Activated naive CD4-positive, alpha-beta T cell treated with anti-CD3 and anti-CD28 coated beads, Interleukin-2, amount 50 U/mL, for 24 hours (primary cell): ENCODE measurements at regions not wholly inside any gene's neighbourhood (a gene's known extent, or its start where the extent isn't known, plus 50 kb on each side); places are given as distances from the start of the nearest gene placed in this dataset.
"Not testable (repeated sequence)": the region's sequence is repeated elsewhere in the genome, so short reads cannot be mapped to it uniquely, and the experiment has no call there.

Source experiments
- H3K27ac Mint-ChIP-seq: one replicate; pipeline ENCODE4 v1.8.0; 2021; ENCODE audit warnings: mild to moderate bottlenecking, mixed read lengths
- H3K27me3 Mint-ChIP-seq: one replicate; pipeline ENCODE4 v1.8.0; 2021; ENCODE audit warnings: mixed read lengths
- H3K36me3 Mint-ChIP-seq: one replicate; pipeline ENCODE4 v1.8.0; 2021; ENCODE audit warnings: mixed read lengths
- H3K4me1 Mint-ChIP-seq: one replicate; pipeline ENCODE4 v1.8.0; 2021; ENCODE audit warnings: mixed read lengths
- H3K4me3 Mint-ChIP-seq: one replicate; pipeline ENCODE4 v1.8.0; 2021; ENCODE audit warnings: mild to moderate bottlenecking, mixed read lengths
- H3K9me3 Mint-ChIP-seq: one replicate; pipeline ENCODE4 v1.8.0; 2021; ENCODE audit warnings: mixed read lengths

- H3K27me3 Mint-ChIP-seq: peaks cover 4% of the 10 kb centered on the region
- H3K9me3 Mint-ChIP-seq: no peaks in the 10 kb centered on the region
- peaks cover 5% of the 10 kb centered on the region for H3K36me3 Mint-ChIP-seq
- no peak overlapping the region for H3K27ac Mint-ChIP-seq
- H3K4me1 Mint-ChIP-seq: no peaks in the 10 kb centered on the region
- no peak overlapping the region for H3K4me3 Mint-ChIP-seq
Observed at GRCh38 chr22:49521787-49522224, 305.9 kb downstream of the BRD1 start.

DNA sequence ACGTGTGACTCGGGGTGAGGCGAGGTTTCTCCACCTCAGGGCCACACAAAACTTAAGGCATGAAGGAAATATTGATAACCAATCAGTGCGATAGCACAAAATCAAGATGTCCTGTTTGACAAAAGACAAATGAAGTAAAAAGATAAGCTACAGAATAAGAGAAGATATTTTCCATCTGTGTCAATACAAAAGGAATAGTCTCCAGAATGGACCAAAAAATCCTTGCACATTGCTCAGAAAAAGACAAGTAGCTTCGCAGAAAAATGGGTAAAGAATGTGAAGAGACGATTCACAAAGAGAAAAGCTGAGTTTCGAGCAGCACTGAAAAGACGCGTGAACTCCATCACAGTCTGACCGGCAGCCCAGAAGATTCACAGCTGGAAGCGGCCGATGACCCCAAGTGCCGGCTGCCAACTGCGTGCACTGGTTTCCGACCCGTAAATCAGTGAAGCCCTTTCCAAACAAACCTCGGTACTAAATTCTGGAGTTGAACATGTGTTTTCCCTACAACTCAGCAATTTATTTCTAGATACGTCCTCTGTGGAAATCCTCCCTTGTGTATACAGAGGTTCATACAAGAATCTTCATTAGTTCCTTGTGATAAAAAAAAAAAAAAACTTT is 308.4 kb downstream of the BRD1 start:
- Mint-ChIP-seq H3K27me3 (peaks cover 4% of the 10 kb centered on the region), H3K27ac (no peak overlapping the region), H3K36me3 (peaks cover 9% of the 10 kb centered on the region), H3K4me3 (no peak overlapping the region), H3K4me1 (no peaks in the 10 kb centered on the region), H3K9me3 (no peaks in the 10 kb centered on the region)

DNA sequence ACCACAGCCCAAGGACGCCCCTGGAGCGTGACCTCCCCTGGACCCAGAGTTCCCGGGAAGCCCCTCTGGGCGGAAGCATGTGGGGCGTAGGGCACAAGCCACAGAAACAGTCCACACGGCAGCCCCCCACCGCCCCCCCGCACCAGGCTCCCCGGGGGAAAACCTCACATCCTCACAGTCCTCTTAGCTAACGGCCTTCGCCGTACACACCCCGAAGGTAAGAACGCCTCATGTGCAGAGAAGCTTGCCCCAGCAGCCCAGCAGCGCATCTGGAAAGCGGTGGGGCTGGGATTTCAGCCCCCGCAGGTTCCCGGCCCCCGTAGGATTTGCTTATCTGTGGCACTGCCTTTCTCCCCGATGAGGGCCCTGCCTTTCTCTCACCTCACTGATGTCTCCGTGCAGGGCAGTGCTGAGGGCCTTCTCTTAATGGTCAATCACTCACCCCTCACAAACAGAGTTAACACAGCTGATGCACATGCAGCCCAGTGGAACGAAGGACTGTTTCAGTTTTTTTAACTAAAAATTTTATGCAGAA is 309.2 kb downstream of the BRD1 start:
- H3K4me1 Mint-ChIP-seq: no peaks in the 10 kb centered on the region
- H3K27me3 Mint-ChIP-seq: peaks cover 4% of the 10 kb centered on the region
- H3K27ac Mint-ChIP-seq: no peak overlapping the region

GRCh38 chr22:49517667-49518185 is 309.9 kb downstream of the BRD1 start:
- H3K27me3 Mint-ChIP-seq: peaks cover 4% of the 10 kb centered on the region
- no peak overlapping the region for H3K4me3 Mint-ChIP-seq
- peaks cover 9% of the 10 kb centered on the region for H3K36me3 Mint-ChIP-seq
- peaks cover 3% of the 10 kb centered on the region for H3K4me1 Mint-ChIP-seq
- H3K9me3 Mint-ChIP-seq: peaks cover 6% of the 10 kb centered on the region
- no peak overlapping the region for H3K27ac Mint-ChIP-seq

More for the DNA sequence above, 309.2 kb downstream of the BRD1 start:
- H3K9me3 Mint-ChIP-seq: peaks cover 5% of the 10 kb centered on the region
- no peak overlapping the region for H3K4me3 Mint-ChIP-seq
- peaks cover 9% of the 10 kb centered on the region for H3K36me3 Mint-ChIP-seq

DNA sequence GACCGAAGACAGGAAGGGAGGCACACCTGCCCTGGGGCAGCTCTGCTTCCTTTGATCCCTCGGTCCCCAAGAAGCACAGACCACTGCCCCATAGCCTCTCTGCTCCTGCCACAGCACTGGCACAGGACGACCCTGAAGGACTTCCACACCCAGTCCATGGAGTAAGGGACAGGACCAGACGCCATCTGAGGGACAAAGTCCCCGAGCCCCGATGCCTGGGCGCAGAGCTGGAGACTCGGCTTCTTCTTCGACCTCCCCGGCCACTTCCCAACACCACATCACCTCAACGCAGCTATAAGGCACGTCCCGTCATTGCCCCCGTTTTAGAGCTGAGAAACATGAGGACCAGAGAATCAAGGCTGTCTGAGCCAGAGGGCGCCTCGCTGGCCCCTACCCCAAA is 310.5 kb downstream of the BRD1 start:
- H3K9me3 Mint-ChIP-seq: peaks cover 6% of the 10 kb centered on the region
- no peak overlapping the region for H3K27ac Mint-ChIP-seq
- no peak overlapping the region for H3K4me3 Mint-ChIP-seq
- H3K27me3 Mint-ChIP-seq: peaks cover 4% of the 10 kb centered on the region
- H3K36me3 Mint-ChIP-seq: peaks cover 9% of the 10 kb centered on the region
- H3K4me1 Mint-ChIP-seq: peaks cover 6% of the 10 kb centered on the region

GRCh38 chr22:49515475-49515874 is 312.2 kb downstream of the BRD1 start:
- Mint-ChIP-seq H3K27me3 (peaks cover 4% of the 10 kb centered on the region), H3K4me1 (peaks cover 15% of the 10 kb centered on the region), H3K9me3 (peaks cover 12% of the 10 kb centered on the region), H3K4me3 (no peak overlapping the region), H3K27ac (no peak overlapping the region), H3K36me3 (peaks cover 15% of the 10 kb centered on the region)

DNA sequence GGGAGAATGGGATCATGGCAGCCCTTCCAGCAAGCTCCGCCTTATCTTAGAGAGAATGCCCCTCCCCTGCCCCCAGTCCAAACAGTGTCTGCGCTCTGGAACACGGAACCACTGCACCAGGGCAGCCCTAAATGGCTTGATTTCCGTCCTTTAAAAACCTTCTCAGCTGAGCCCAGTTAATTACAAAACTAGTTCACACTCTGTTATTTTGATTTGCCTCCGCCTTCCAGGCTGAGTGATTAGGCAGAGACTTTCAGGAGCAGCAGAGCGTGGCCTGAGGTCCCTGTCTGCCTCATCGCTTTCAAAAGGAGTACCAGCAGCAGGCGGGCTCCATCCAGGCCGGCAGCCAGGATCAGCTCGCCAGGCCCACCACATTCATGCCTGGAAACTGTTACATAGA is 313.0 kb downstream of the BRD1 start:
- Mint-ChIP-seq H3K27me3 (peaks cover 4% of the 10 kb centered on the region), H3K9me3 (peaks cover 12% of the 10 kb centered on the region), H3K36me3 (peaks cover 15% of the 10 kb centered on the region), H3K4me3 (no peak overlapping the region), H3K27ac (no peak overlapping the region), H3K4me1 (peaks cover 15% of the 10 kb centered on the region)

DNA sequence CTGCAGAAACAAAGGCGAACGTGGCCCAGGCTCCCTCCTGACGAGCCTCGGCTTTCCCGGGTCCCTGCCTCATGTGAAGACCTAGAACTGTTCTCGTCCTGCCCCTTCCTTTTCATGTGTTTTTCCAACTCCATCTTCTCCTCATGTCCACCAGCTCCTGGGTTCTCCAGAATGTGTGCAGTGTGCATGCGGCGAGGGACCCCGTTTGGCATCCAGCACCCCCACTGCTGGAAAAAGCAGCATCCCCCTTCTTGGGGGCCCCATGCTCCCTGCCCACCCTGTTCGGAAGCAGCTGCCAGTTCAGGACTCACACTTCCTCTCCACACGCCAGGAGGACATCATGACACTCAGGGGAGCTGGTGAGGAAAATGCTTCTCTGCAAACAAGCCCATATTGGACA is 313.5 kb downstream of the BRD1 start:
- Mint-ChIP-seq H3K36me3 (peaks cover 18% of the 10 kb centered on the region), H3K27ac (peak overlapping the region; percentile 83), H3K4me1 (peaks cover 15% of the 10 kb centered on the region), H3K9me3 (peaks cover 12% of the 10 kb centered on the region), H3K27me3 (peaks cover 4% of the 10 kb centered on the region), H3K4me3 (no peak overlapping the region)

DNA sequence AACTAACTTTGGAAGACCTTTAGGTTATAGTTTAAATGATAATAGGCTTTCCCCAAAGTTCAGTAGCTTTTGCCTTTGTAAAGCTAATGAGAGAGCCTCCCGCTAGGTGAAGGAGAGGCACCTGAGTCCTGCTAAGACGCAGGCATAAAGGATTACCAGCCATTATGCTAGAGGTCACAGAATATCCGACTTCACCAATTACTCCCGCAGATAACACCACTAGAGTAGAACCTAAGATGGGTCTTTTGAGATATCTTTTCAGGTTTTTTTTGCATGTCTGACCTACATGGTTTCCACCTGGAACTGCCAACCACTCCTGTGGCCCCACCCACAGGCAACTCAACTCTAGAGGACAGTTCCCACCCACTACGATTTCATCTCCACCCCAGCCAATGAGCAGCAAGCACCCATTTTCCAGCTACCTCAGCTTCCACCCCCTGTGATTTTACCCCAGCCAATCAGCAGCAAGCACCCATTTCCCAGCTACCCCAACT is 314.3 kb downstream of the BRD1 start:
- H3K4me1 Mint-ChIP-seq: peaks cover 15% of the 10 kb centered on the region
- no peak overlapping the region for H3K4me3 Mint-ChIP-seq
- no peak overlapping the region for H3K27ac Mint-ChIP-seq
- peaks cover 12% of the 10 kb centered on the region for H3K9me3 Mint-ChIP-seq
- no peaks in the 10 kb centered on the region for H3K27me3 Mint-ChIP-seq
- peaks cover 13% of the 10 kb centered on the region for H3K36me3 Mint-ChIP-seq

DNA sequence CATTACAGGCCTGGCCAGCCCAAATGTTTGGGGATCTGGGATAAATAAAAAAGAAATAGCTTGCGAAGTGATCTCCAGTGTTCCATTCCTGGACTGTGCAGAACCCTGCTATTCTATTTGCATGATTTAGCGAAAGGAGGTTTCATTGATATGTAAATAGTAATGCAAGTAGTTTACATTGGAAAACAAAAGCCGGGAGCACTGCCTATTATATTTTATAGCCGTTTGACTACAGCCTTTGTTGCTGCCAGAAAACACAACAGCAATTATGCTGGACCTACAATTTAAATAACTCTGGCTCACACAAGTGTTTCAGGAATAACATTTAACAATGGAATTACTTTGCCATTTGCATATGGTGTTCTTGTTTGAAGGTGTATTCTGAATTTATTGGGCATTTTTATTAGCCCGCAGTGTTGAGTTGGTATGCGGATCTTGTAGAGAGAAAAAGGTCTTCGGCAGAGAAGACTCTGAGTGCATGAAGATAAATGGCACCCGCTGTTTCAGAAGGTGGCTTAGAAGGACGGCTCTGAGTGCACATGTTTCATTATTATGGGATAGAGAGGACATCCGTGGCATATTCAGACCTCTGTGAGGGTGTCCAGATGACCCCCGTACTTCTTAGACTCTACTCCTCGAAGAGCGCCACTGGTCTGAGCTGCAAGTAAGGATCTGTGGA is 315.0 kb downstream of the BRD1 start:
- peaks cover 15% of the 10 kb centered on the region for H3K4me1 Mint-ChIP-seq
- H3K9me3 Mint-ChIP-seq: peaks cover 12% of the 10 kb centered on the region
- peak overlapping the region; percentile 79 for H3K27ac Mint-ChIP-seq
- peaks cover 15% of the 10 kb centered on the region for H3K36me3 Mint-ChIP-seq
- no peak overlapping the region for H3K4me3 Mint-ChIP-seq
- no peaks in the 10 kb centered on the region for H3K27me3 Mint-ChIP-seq

- peaks cover 12% of the 10 kb centered on the region for H3K9me3 Mint-ChIP-seq
- peak overlapping the region; percentile 92 for H3K27ac Mint-ChIP-seq
- not testable (repeated sequence) for H3K27me3 Mint-ChIP-seq, H3K4me3 Mint-ChIP-seq
- H3K4me1 Mint-ChIP-seq: peaks cover 15% of the 10 kb centered on the region
- peaks cover 15% of the 10 kb centered on the region for H3K36me3 Mint-ChIP-seq
Observed at GRCh38 chr22:49511393-49512189, 316.1 kb downstream of the BRD1 start.

DNA sequence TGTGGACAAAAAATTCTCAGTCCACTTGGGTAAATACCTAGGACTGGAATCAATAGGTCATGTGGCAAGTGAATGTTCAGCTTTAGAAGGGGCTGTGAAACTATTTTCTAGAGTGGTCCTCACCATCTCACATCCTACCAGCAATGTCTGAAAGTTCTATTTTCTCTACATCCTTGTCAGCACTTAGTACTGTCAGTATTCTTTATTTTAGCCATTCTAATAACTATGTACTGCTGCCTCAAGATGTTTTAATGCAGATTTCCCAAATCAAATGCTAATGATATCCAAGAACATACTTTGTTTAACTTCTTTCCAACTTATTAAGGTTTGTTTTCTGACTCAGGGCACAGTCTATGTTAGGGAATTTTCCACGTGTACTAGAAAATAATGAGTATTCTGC is 317.0 kb downstream of the BRD1 start:
- H3K4me1 Mint-ChIP-seq: peaks cover 15% of the 10 kb centered on the region
- no peaks in the 10 kb centered on the region for H3K27me3 Mint-ChIP-seq
- H3K9me3 Mint-ChIP-seq: peaks cover 12% of the 10 kb centered on the region
- H3K36me3 Mint-ChIP-seq: peaks cover 12% of the 10 kb centered on the region
- H3K27ac Mint-ChIP-seq: peak overlapping the region; percentile 92
- no peak overlapping the region for H3K4me3 Mint-ChIP-seq

DNA sequence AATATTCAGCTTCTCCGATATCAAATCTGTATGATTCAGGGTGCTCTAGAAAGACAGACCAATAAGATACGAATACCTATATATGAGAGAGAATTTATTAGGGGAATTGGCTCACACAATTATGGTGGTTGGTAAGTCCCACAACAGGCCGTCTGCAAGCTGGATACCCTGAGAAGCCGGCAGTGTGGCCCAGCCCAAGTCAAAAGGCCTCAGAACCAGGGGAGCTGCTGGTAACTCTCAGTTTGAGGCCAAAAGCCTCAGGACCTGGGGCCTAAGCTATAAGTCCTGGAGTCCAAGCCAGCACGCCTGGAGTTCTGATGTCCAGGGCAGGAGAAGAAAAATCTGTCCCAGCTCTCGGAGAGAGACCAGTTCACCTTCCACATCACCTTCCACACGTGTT is 318.7 kb downstream of the BRD1 start:
- H3K4me1 Mint-ChIP-seq: peaks cover 15% of the 10 kb centered on the region
- peaks cover 11% of the 10 kb centered on the region for H3K36me3 Mint-ChIP-seq
- H3K27ac Mint-ChIP-seq: no peak overlapping the region
- no peak overlapping the region for H3K4me3 Mint-ChIP-seq
- H3K27me3 Mint-ChIP-seq: no peaks in the 10 kb centered on the region
- H3K9me3 Mint-ChIP-seq: peaks cover 12% of the 10 kb centered on the region

DNA sequence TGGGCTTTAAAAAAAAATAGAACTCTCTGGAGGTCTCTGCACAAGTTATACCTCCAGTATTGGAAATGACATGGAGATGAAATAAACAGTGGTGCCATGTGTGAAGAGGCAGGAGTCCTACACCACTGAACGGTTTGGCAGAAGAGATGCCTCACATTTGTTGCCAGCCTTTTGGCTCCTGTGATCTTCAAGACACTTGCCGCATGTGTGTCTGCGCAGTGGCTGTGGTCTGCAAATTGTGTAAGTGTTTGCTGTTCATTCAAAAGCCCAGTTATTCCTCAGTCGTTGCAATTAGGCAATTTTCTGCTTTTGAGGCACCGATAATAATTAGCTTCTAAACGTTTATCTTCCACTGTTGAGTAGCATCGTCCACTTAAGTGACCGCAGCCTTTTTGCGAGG is 319.1 kb downstream of the BRD1 start:
- H3K36me3 Mint-ChIP-seq: peaks cover 11% of the 10 kb centered on the region
- H3K4me1 Mint-ChIP-seq: peaks cover 15% of the 10 kb centered on the region
- no peak overlapping the region for H3K27ac Mint-ChIP-seq
- peaks cover 8% of the 10 kb centered on the region for H3K9me3 Mint-ChIP-seq
- no peaks in the 10 kb centered on the region for H3K27me3 Mint-ChIP-seq
- no peak overlapping the region for H3K4me3 Mint-ChIP-seq

GRCh38 chr22:49507607-49508292 is 319.9 kb downstream of the BRD1 start:
- H3K9me3 Mint-ChIP-seq: peaks cover 6% of the 10 kb centered on the region
- peaks cover 12% of the 10 kb centered on the region for H3K4me1 Mint-ChIP-seq
- H3K27ac Mint-ChIP-seq: no peak overlapping the region
- H3K4me3 Mint-ChIP-seq: no peak overlapping the region
- no peaks in the 10 kb centered on the region for H3K27me3 Mint-ChIP-seq
- peaks cover 11% of the 10 kb centered on the region for H3K36me3 Mint-ChIP-seq
